Panc1 (cell line): ENCODE measurements at regions not wholly inside any gene's neighbourhood (a gene's known extent, or its start where the extent isn't known, plus 50 kb on each side); places are given as distances from the start of the nearest gene placed in this dataset.
A peak's percentile ranks its signal among the peaks of the same experiment; 100 is the strongest.
"Not testable (repeated sequence)": the region's sequence is repeated elsewhere in the genome, so short reads cannot be mapped to it uniquely, and the experiment has no call there.

Source experiments
- ATAC-seq: fragments of 200-7000 bp; cut with Tn5 transposase; 2 replicates; pipeline ENCODE4 v1.9.1; 2020; ENCODE audit warnings: mild to moderate bottlenecking, moderate library complexity
- BruUV-seq: library from RNA; stranded (reverse); fragments of 400-500 nt; replicated peaks from 2 replicates; lab custom pipeline; 2021; lab: Mats Ljungman, UMichigan
- CTCF ChIA-PET: fragments of 300-600 bp; sonication (Branson Sonifier 250); formaldehyde crosslinking; loops from one replicate; lab custom pipeline; 2022; ENCODE audit warnings: antibody characterized with exemption; lab: Charles Lee
- POLR2A ChIA-PET: fragments of 300-600 bp; sonication (Branson Sonifier 250); formaldehyde crosslinking; loops from one replicate; lab custom pipeline; 2022; ENCODE audit warnings: antibody characterized with exemption; lab: Charles Lee
- DNase-seq: peaks from one replicate; pipeline ENCODE4 v3.0.0-alpha.2; 2010; ENCODE audit warnings: low read depth, low spot score
- H3K27ac ChIP-seq: 2 replicates; pipeline ENCODE4 v1.5.1; 2011; ENCODE audit warnings: mild to moderate bottlenecking, low read length, inconsistent platforms
- H3K27me3 ChIP-seq: fragments of 200-500 bp; sonication (Bioruptor generic); 2 replicates; pipeline ENCODE4 v1.6.0; 2014; ENCODE audit warnings: low read length, inconsistent platforms; ENCODE audit not compliant: control insufficient read depth, insufficient read depth
- H3K36me3 ChIP-seq: fragments of 200-500 bp; sonication (Bioruptor generic); 2 replicates; pipeline ENCODE4 v1.5.1; 2014; ENCODE audit warnings: inconsistent platforms, mild to moderate bottlenecking, low read length, moderate library complexity; ENCODE audit not compliant: control insufficient read depth, insufficient read depth
- H3K4me1 ChIP-seq: 2 replicates; pipeline ENCODE4 v1.5.1; 2011; ENCODE audit warnings: inconsistent platforms, mild to moderate bottlenecking, low read length, moderate library complexity; ENCODE audit not compliant: control insufficient read depth, insufficient read depth
- H3K4me3 ChIP-seq, 2 experiments: 2 replicates each; pipeline ENCODE4 v1.5.1; 2011 to 2012; ENCODE audit warnings: low read depth in 2 of 2, low read length in 2 of 2, mild to moderate bottlenecking in 2 of 2, inconsistent platforms in 1 of 2, moderate library complexity in 1 of 2
- H3K9me3 ChIP-seq: fragments of 200-500 bp; sonication (Bioruptor generic); 2 replicates; pipeline ENCODE4 v1.5.1; 2014; ENCODE audit warnings: low read depth, mild to moderate bottlenecking, inconsistent platforms, low read length, moderate library complexity; ENCODE audit not compliant: control insufficient read depth, insufficient read depth
- CTCF ChIP-seq: fragments of 450-650 bp; IDR thresholded peaks from 2 replicates; pipeline ENCODE4 v1.5.1; 2017; ENCODE audit warnings: mild to moderate bottlenecking
- POLR2AphosphoS5 ChIP-seq: IDR thresholded peaks from 2 replicates; pipeline ENCODE4 v1.6.1; 2012; ENCODE audit warnings: mild to moderate bottlenecking, low read depth, low read length, moderate library complexity
- REST ChIP-seq, 2 experiments: IDR thresholded peaks; 2 replicates each; pipeline ENCODE4 v1.6.1; 2011 to 2012; ENCODE audit warnings: low read depth in 2 of 2, control low read depth in 1 of 2, low read length in 1 of 2, mild to moderate bottlenecking in 1 of 2, moderate library complexity in 1 of 2; ENCODE audit not compliant: insufficient read depth in 1 of 2
- SIN3A ChIP-seq: IDR thresholded peaks from 2 replicates; pipeline ENCODE4 v1.6.1; 2012; ENCODE audit warnings: low read depth, mild to moderate bottlenecking, low read length, moderate library complexity, borderline replicate concordance; ENCODE audit not compliant: insufficient read depth
- TCF7L2 ChIP-seq: IDR thresholded peaks from 2 replicates; pipeline ENCODE4 v1.6.1; 2011; ENCODE audit warnings: mild to moderate bottlenecking, low read depth, low read length, inconsistent platforms
- in situ Hi-C: cut with HindIII; loops from 2 replicates; pipeline ENCODE4 v1.10.0; 2016; ENCODE audit warnings: low sequenced_read_pairs, low pct_unique_long_range_greater_than_20kb
- intact Hi-C: fragments of 100-400 bp; cut with micrococcal nuclease; formaldehyde crosslinking; loops from one replicate; pipeline ENCODE4 v1.10.0; 2022; ENCODE audit not compliant: unreplicated experiment

- H3K36me3 ChIP-seq, H3K9me3 ChIP-seq, BruUV-seq, CTCF ChIA-PET, H3K27me3 ChIP-seq, intact Hi-C loops, in situ Hi-C loops, DNase-seq, H3K4me1 ChIP-seq, H3K27ac ChIP-seq, ATAC-seq, POLR2A ChIA-PET, H3K4me3 ChIP-seq: not testable (repeated sequence)
These were observed 61.3 kb downstream of the AIPL1 start for GRCh38 chr17:6373599-6373998.

GRCh38 chr17:6366221-6366666 lies 68.7 kb downstream of the AIPL1 start:
- no peak overlapping the region for H3K4me3 ChIP-seq
- no peaks in the 10 kb centered on the region for H3K4me1 ChIP-seq
- intact Hi-C loops = no loop called here
- BruUV-seq = no TSS peak
- DNase-seq = peak; percentile 39
- ChIA-PET CTCF (no interaction called here), POLR2A (no interaction called here)
- no peak for TF ChIP-seq CTCF
- TF ChIP-seq REST (IDR thresholded peaks at IDR 0.05; ENCODE audit: insufficient read depth in 1 of 2, low read depth in 2 of 2, low read length in 1 of 2) = no peak
- no peak for TF ChIP-seq SIN3A
- no peak for TF ChIP-seq TCF7L2
- TF ChIP-seq POLR2AphosphoS5 = no peak
- in situ Hi-C loops = no loop called here
- no peaks in the 10 kb centered on the region for H3K36me3 ChIP-seq
- H3K9me3 ChIP-seq = no peaks in the 10 kb centered on the region
- ATAC-seq = no peak
- no peak overlapping the region for H3K27ac ChIP-seq
- H3K27me3 ChIP-seq = no peaks in the 10 kb centered on the region; the same call in 1 of the 2 replicates

GRCh38 chr17:6365200-6365943 lies 69.5 kb downstream of the AIPL1 start:
- Histone ChIP-seq H3K27me3 (peaks cover 2% of the 10 kb centered on the region), H3K27ac (no peak overlapping the region), H3K4me3 (no peak overlapping the region), H3K4me1 (no peaks in the 10 kb centered on the region), H3K36me3 (no peaks in the 10 kb centered on the region), H3K9me3 (no peaks in the 10 kb centered on the region)
- ATAC-seq (no peak), DNase-seq (peak; percentile 64)
- ChIA-PET CTCF (no interaction called here), POLR2A (no interaction called here)
- intact Hi-C loops = no loop called here
- TF ChIP-seq CTCF (no peak), SIN3A (no peak), POLR2AphosphoS5 (no peak), TCF7L2 (no peak), REST (IDR thresholded peaks at IDR 0.05; ENCODE audit: insufficient read depth in 1 of 2, low read depth in 2 of 2, low read length in 1 of 2) (no peak)
- BruUV-seq = no TSS peak
- in situ Hi-C loops = no loop called here
